SKM-1 (cell line): ENCODE measurements at regions not wholly inside any gene's neighbourhood (a gene's known extent, or its start where the extent isn't known, plus 50 kb on each side); places are given as distances from the start of the nearest gene placed in this dataset.

ENCODE experiments used
- DNase-seq: peaks from one replicate; lab custom pipeline; 2025; ENCODE audit not compliant: unreplicated experiment; lab: John Stamatoyannopoulos, UW

DNA sequence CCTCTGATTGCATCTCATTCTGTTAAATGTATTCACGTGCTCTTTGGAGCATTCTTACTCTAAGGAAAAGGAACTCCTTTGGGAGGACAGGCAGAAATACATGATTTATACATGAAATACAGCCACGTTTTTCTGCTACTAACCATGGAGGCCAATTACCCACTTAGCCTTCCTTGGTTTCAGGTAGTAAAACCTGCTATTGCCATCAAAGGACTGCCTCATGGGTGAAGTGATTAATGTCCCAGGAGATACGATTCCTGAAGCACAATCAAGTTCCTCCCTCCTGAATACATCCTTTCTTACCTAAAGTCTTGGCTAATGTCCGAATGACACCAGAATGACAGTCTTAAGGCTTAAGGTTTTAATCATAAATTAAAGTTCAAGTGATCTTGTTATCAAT lies 58.5 kb upstream of the PIK3CG start:
- DNase-seq: no peak

DNA sequence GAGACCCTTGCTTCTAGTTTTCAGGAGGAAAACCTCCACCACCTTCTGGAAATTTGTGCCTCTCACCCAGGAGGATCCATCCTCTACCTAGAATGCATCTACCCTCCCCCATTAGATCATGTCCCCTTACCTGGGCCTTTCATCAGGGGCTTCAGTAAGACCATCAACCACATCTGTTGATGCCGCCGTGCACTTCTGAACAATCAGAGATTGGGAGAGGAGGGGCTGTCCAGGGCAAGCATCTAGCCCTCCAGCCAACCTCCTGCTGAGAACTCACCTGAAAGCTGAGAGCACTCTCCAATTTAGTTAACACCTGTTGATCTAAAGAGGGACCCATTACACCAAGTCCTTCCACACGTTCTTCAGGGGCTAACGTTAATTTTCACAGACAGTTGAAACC lies 57.6 kb upstream of the PIK3CG start:
- DNase-seq: no peak

DNA sequence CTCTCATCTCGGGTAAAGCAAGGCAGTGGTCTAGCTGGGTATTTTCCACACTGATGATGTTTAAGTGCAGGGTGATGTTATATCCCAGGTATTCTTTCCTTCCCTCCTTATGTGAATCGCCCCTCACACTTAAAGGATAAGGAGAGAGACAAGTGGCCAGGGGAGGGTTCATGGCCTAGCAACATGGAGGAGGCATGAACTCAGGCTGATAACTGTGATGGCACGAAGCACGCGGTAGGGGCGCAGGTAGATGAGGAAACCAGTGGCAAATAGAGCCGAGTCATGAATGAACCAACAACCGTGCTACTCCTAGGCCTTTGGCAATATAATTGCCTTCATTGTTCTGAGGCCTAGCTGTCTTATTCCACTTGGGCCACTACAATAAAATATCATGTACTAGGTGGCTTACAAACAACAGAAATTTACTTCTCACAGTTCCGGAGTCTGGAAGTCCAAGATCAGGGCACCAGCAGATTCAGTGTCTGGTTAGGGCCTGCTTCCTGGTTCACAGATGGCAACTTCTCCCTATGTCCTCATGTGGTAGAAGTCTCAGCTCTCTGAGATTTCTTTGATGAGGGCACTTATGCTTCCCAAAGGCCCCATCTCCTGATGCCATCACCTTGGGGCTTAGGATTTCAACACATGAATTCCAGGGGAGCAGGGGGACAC lies 56.0 kb upstream of the PIK3CG start:
- no peak for DNase-seq

DNA sequence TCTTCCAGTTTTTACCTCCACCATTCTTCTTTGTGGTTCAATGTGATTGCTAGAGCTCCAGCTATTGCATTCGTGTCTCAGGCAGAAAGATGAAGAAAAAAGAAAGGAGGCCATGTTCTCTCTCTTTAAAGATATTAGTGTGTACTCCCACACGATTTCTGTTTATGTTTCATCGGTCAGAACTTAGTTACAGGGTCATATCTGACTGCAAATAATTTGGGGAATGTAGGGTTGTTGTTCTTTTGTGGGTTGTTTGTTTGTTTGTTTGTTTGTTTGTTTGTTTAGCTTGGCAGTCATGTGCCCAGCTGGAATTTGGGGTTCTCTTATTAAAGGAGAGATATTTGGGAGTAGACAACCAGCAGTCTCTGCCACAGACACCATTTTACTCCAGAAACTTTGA lies 53.6 kb upstream of the PIK3CG start:
- DNase-seq: no peak

DNA sequence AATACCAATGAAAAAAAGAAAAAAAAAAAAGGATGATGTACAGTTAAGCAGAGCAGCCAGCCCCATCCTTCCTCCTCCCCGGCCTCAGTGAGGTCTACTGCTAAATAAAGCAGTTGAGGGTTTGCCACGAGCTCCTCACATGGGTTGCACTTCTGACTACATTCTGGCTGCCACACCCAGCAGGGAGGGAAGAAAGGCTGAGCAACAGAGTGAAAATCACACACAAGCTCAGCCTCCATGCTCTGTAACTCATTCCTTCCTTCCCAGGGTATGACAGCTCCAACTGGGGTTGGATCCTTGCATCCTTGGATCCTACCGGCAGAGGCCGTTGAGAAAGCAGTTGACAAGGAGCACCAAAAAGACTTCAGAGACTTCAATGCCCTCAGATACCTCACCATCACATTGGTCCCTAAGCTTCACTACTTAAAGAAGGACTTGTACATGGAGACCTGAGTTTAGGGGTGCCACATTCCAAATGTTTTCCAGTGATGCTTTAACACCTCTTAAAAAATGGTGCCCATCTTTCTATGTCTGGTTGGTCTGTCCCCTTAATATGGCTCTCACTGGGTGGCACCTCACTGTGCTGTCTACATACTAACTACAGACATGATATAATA lies 52.9 kb upstream of the PIK3CG start:
- DNase-seq: no peak

DNA sequence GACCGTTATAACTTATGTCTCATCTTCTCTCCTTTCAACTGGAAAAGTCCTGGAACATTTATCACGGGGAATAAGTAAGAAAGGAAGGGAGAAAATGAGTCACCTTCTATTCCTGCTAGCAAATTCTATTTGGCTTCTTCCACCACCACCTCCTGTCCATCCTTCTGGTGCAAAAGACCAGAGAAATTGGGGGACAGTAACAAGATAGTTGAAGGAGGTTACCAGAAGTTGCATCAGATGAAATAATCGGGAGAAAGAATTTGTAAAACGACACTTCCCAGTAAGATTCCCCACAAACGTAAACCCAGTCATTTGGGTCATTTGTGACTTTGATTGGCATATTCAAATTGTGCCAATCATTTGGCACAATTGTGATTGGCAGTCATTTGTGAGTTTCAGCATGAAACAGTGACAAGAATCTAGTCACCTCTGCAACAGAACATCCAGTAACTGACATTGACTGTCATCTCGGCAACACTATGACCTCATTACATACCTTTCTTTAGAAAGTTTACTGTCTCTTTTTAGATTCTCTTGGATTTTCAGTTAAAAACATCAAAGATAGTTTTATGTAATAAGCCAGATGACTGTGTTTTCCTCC lies 51.3 kb upstream of the PIK3CG start:
- no peak for DNase-seq

DNA sequence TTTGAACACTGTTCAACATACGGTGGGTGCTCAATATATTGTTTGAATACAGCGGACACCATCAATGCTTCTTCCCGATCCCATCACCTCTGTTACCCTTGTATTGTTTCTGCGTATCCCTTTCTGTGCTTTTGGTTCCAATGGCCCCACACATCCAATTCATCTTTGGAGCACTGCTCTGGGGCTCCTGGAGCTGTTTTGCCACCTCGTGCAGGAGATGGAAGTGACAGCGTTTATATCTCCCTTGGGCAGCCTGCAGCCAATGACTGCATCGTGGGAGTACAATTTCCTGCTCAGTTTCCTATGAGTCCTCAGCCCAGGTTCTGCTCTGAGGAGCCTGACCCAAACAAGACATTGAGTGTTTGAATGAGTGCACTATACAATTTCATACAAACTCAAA lies 50.2 kb upstream of the PIK3CG start:
- DNase-seq: no peak
